Loucy (cell line): ENCODE measurements at regions not wholly inside any gene's neighbourhood (a gene's known extent, or its start where the extent isn't known, plus 50 kb on each side); places are given as distances from the start of the nearest gene placed in this dataset.

Experiments
- H2AFZ ChIP-seq: fragments of 200-600 bp; sonication (generic); 2 replicates; pipeline ENCODE4 v1.6.0; 2016; ENCODE audit warnings: antibody characterized with exemption, mild to moderate bottlenecking, low read length, moderate library complexity
- H3F3A ChIP-seq: fragments of 200-600 bp; 2 replicates; pipeline ENCODE4 v1.6.0; 2016; ENCODE audit warnings: antibody characterized with exemption, low read depth, mild to moderate bottlenecking
- H3K27me3 ChIP-seq: fragments of 200-600 bp; sonication (generic); 2 replicates; pipeline ENCODE4 v1.6.1; 2014; ENCODE audit warnings: low read length, mild to moderate bottlenecking; ENCODE audit not compliant: insufficient read depth, poor library complexity, severe bottlenecking
- H3K36me3 ChIP-seq: fragments of 200-600 bp; sonication (generic); 2 replicates; pipeline ENCODE4 v1.6.1; 2016; ENCODE audit warnings: low read length; ENCODE audit not compliant: insufficient read depth
- H3K4me1 ChIP-seq: fragments of 200-600 bp; sonication (generic); 2 replicates; pipeline ENCODE4 v1.5.1; 2014; ENCODE audit warnings: low read length, mild to moderate bottlenecking; ENCODE audit not compliant: insufficient read depth, poor library complexity, severe bottlenecking
- H3K4me2 ChIP-seq: fragments of 200-600 bp; sonication (generic); 2 replicates; pipeline ENCODE4 v1.6.0; 2014; ENCODE audit warnings: antibody characterized with exemption, low read length, low read depth, mild to moderate bottlenecking; ENCODE audit not compliant: poor library complexity, severe bottlenecking
- H3K4me3 ChIP-seq: fragments of 200-600 bp; sonication (generic); 2 replicates; pipeline ENCODE4 v1.5.1; 2014; ENCODE audit warnings: low read length, mild to moderate bottlenecking, mixed read lengths; ENCODE audit not compliant: poor library complexity, severe bottlenecking
- H3K79me2 ChIP-seq: fragments of 200-600 bp; sonication (generic); 2 replicates; pipeline ENCODE4 v1.6.1; 2014; ENCODE audit warnings: low read length; ENCODE audit not compliant: insufficient read depth
- H3K9ac ChIP-seq: fragments of 200-600 bp; sonication (generic); 2 replicates; pipeline ENCODE4 v1.6.0; 2014; ENCODE audit warnings: mild to moderate bottlenecking, low read depth, low read length, moderate library complexity; ENCODE audit not compliant: poor library complexity, severe bottlenecking
- H3K9me2 ChIP-seq: fragments of 200-600 bp; sonication (generic); replicated peaks from 2 replicates; pipeline ENCODE4 v1.6.1; 2016; ENCODE audit warnings: low read depth, low read length, mixed read lengths
- H3K9me3 ChIP-seq: fragments of 200-600 bp; sonication (generic); 2 replicates; pipeline ENCODE4 v1.6.1; 2014; ENCODE audit warnings: mild to moderate bottlenecking, antibody characterized with exemption, low read length, low read depth; ENCODE audit not compliant: insufficient read depth
- H4K20me1 ChIP-seq: fragments of 200-600 bp; sonication (generic); 2 replicates; pipeline ENCODE4 v1.6.0; 2014; ENCODE audit warnings: antibody characterized with exemption, low read length, mild to moderate bottlenecking; ENCODE audit not compliant: insufficient read depth, poor library complexity, severe bottlenecking
- EZH2phosphoT487 ChIP-seq: fragments of 200-600 bp; IDR thresholded peaks from 2 replicates; pipeline ENCODE4 v1.6.1; 2018; ENCODE audit warnings: antibody characterized with exemption, mild to moderate bottlenecking, moderate library complexity, borderline replicate concordance
- TF ChIP-seq, protein P1 (sequence below): fragments of 200-600 bp; sonication (generic); conservative IDR thresholded peaks from 2 replicates; pipeline ENCODE4 v1.5.1; 2014; ENCODE audit warnings: mild to moderate bottlenecking, antibody characterized with exemption, low read length

DNA sequence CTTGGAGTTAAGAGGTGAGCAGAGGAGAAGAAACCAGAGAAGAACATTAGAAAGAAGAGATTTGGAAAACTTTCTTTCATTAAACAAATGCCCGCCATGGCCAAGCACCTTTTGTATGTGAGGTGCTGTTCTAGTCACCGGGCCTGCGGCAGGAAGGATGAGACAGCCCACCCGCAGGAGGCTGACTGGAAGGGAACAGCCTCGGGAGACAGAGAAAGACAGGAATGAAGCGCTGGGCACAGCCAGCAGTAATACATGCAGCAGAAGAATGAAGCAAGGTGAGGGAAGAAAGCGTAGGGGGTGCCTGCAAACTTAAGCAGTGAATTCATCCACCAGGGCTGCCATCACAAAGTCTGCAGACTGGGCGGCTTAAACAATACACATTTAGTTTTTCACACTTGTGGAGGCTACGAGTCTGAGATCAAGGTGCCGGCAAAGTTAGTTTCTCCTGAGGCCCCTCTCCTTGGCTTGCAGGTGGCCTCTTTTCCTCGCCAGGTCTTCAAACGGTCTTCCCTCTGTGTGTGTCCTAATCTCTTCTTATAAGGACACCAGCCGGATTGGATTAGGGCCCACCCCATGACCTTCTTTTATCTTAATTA, 188.1 kb downstream of the PSMG1 start:
- H3K4me1 ChIP-seq: peaks cover 49% of the 10 kb centered on the region
- no peak overlapping the region for H3K4me2 ChIP-seq
- H3K9me2 ChIP-seq: no peaks in the 10 kb centered on the region
- TF ChIP-seq, protein P1, sequence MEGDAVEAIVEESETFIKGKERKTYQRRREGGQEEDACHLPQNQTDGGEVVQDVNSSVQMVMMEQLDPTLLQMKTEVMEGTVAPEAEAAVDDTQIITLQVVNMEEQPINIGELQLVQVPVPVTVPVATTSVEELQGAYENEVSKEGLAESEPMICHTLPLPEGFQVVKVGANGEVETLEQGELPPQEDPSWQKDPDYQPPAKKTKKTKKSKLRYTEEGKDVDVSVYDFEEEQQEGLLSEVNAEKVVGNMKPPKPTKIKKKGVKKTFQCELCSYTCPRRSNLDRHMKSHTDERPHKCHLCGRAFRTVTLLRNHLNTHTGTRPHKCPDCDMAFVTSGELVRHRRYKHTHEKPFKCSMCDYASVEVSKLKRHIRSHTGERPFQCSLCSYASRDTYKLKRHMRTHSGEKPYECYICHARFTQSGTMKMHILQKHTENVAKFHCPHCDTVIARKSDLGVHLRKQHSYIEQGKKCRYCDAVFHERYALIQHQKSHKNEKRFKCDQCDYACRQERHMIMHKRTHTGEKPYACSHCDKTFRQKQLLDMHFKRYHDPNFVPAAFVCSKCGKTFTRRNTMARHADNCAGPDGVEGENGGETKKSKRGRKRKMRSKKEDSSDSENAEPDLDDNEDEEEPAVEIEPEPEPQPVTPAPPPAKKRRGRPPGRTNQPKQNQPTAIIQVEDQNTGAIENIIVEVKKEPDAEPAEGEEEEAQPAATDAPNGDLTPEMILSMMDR: no peak
- TF ChIP-seq EZH2phosphoT487: no peak
- H3K27me3 ChIP-seq: no peaks in the 10 kb centered on the region
- H3K36me3 ChIP-seq: no peaks in the 10 kb centered on the region
- no peak overlapping the region for H2AFZ ChIP-seq
- no peaks in the 10 kb centered on the region for H3K9me3 ChIP-seq
- H3F3A ChIP-seq: no peaks in the 10 kb centered on the region; the same call in 1 of the 2 replicates
- H4K20me1 ChIP-seq: no peaks in the 10 kb centered on the region
- H3K79me2 ChIP-seq: no peaks in the 10 kb centered on the region
- no peak overlapping the region for H3K9ac ChIP-seq
- no peak overlapping the region for H3K4me3 ChIP-seq

DNA sequence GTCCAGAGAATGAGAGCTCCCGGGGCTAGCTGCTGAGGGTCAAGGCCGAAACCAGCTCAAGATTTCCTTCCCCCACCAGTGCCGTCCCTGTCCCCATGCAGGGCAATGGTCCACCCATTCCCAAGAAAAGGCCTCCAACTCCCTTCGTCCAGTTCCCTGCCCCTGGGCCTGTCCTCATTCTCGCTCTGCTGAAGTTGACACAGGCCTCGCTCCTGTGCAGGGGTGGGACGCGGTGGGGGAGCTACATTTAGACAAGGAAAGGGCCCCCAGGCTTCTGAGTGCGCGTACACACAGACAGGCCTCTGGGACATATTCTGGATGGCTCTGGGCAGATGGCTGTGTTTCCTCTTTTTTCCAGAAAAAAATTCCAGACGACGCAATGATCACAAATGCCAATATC, 188.3 kb downstream of the ETS2 start:
- H3K27me3 ChIP-seq: no peaks in the 10 kb centered on the region
- H3F3A ChIP-seq: no peaks in the 10 kb centered on the region
- TF ChIP-seq, protein P1: no peak
- TF ChIP-seq EZH2phosphoT487: no peak
- peaks cover 52% of the 10 kb centered on the region for H3K4me1 ChIP-seq
- H2AFZ ChIP-seq: no peak overlapping the region
- H3K36me3 ChIP-seq: no peaks in the 10 kb centered on the region
- no peak overlapping the region for H3K4me2 ChIP-seq
- no peaks in the 10 kb centered on the region for H3K9me2 ChIP-seq
- H4K20me1 ChIP-seq: no peaks in the 10 kb centered on the region
- H3K4me3 ChIP-seq: no peak overlapping the region
- no peaks in the 10 kb centered on the region for H3K9me3 ChIP-seq
- no peaks in the 10 kb centered on the region for H3K79me2 ChIP-seq
- no peak overlapping the region for H3K9ac ChIP-seq

DNA sequence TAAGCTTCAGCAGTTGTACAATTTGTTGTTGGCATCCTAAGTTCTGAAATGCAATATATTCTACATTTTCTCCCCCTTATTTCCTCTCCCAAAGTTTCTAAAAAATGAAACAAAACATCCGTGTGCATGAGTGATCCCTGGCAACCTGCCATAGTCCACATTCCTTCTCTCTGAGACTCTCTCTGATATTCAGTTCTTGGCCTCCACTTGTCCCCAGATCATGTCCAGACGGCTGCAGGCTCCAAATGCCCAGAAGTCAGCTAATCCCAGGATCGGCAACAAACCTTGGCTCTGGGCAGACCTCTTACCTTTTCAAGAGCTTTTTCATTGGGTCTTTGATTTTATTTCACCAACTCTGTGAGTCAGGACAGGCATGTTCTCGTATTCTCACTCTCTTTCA, 187.8 kb downstream of the ETS2 start:
- Histone ChIP-seq H3K27me3 (no peaks in the 10 kb centered on the region), H3K9ac (no peak overlapping the region), H4K20me1 (no peaks in the 10 kb centered on the region), H3K79me2 (no peaks in the 10 kb centered on the region), H3K4me1 (peaks cover 52% of the 10 kb centered on the region), H3K4me3 (no peak overlapping the region), H3K36me3 (no peaks in the 10 kb centered on the region), H3K9me2 (no peaks in the 10 kb centered on the region), H3K9me3 (no peaks in the 10 kb centered on the region), H3F3A (no peaks in the 10 kb centered on the region), H2AFZ (no peak overlapping the region), H3K4me2 (no peak overlapping the region)
- TF ChIP-seq EZH2phosphoT487: no peak
- TF ChIP-seq, protein P1: no peak
